K562 (cell line): ENCODE measurements at regions not wholly inside any gene's neighbourhood (a gene's known extent, or its start where the extent isn't known, plus 50 kb on each side); places are given as distances from the start of the nearest gene placed in this dataset.

Experiments
- ATAC-seq: fragments of 200-7000 bp; cut with Tn5 transposase; 3 replicates; pipeline ENCODE4 v1.9.1; 2020; ENCODE audit warnings: moderate library complexity
- BruUV-seq: library from RNA; stranded (reverse); fragments of 400-500 nt; replicated peaks from 2 replicates; lab custom pipeline; 2021; lab: Mats Ljungman, UMichigan
- CTCF ChIA-PET: fragments of 300-600 bp; formaldehyde crosslinking; extraction: SDS; loops from one replicate; lab custom pipeline; 2021; ENCODE audit warnings: low intra/inter-chr PET ratio; lab: Yijun Ruan, JAX
- POLR2A ChIA-PET: fragments of 300-600, 350-650 bp; sonication (Branson Sonifier 250); formaldehyde crosslinking; extraction: SDS; loops from one replicate; lab custom pipeline; 2021; ENCODE audit warnings: antibody characterized with exemption, inconsistent platforms; lab: Yijun Ruan, JAX
- DNase-seq, 4 experiments: peaks; one replicate each; pipeline versions ENCODE4 v3.0.0 to v3.0.0-alpha.2; 2011 to 2018; ENCODE audit warnings: low spot score in 3 of 4, mixed read lengths in 3 of 4; ENCODE audit errors: extremely low read depth in 1 of 4
- FAIRE-seq: peaks from 2 replicates; lab custom pipeline; 2011; peaks lifted over from hg19 to GRCh38; lab: Jason Lieb, UNC
- H2AFZ ChIP-seq: 2 replicates; pipeline ENCODE4 v1.6.0; 2011; ENCODE audit warnings: low read depth, low read length, control low read depth, inconsistent platforms
- H3K27ac ChIP-seq: fragments of 200-600 bp; 3 replicates; pipeline ENCODE4 v1.8.0; 2011; ENCODE audit warnings: low read depth, mild to moderate bottlenecking, control low read depth, inconsistent platforms, low read length, moderate library complexity, mixed read lengths; ENCODE audit errors: extremely low read depth
- H3K27me3 ChIP-seq, 2 experiments: fragments of 300-600 bp in 1 of 2; 2 replicates in 1 of 2; 3 replicates in 1 of 2; pipeline versions ENCODE4 v1.6.0 to v1.8.0; 2011; ENCODE audit warnings: inconsistent platforms in 2 of 2, low read length in 2 of 2, mild to moderate bottlenecking in 1 of 2, mixed read lengths in 1 of 2, moderate library complexity in 1 of 2; ENCODE audit not compliant: control insufficient read depth in 2 of 2, insufficient read depth in 2 of 2
- H3K36me3 ChIP-seq: fragments of 300-600 bp; 3 replicates; pipeline ENCODE4 v1.8.0; 2011; ENCODE audit warnings: mild to moderate bottlenecking, low read length, inconsistent platforms; ENCODE audit not compliant: control insufficient read depth, insufficient read depth
- H3K4me1 ChIP-seq, 2 experiments: fragments of 200-600 bp in 1 of 2; replicated peaks in 1 of 2; 2 replicates in 1 of 2; 3 replicates in 1 of 2; pipeline versions ENCODE4 v1.5.1 to v1.8.0; 2011; ENCODE audit warnings: inconsistent platforms in 2 of 2, low read length in 2 of 2, mild to moderate bottlenecking in 1 of 2, mixed read lengths in 1 of 2, moderate library complexity in 1 of 2; ENCODE audit not compliant: control insufficient read depth in 2 of 2, insufficient read depth in 2 of 2
- H3K4me2 ChIP-seq: 2 replicates; pipeline ENCODE4 v1.6.1; 2011; ENCODE audit warnings: low read length, control low read depth, inconsistent platforms, mixed read lengths; ENCODE audit not compliant: insufficient read depth
- H3K4me3 ChIP-seq: fragments of 200-600 bp; sonication (generic), shearing (Covaris generic); 2 replicates; pipeline ENCODE4 v1.5.1; 2016; ENCODE audit warnings: control low read depth, inconsistent platforms
- H3K79me2 ChIP-seq: fragments of 200-600 bp; 3 replicates; pipeline ENCODE4 v1.8.0; 2011; ENCODE audit warnings: low read length, inconsistent platforms; ENCODE audit not compliant: control insufficient read depth, insufficient read depth
- H3K9ac ChIP-seq, 2 experiments: 2 replicates each; pipeline versions ENCODE4 v1.6.0 to v1.6.1; 2011; ENCODE audit warnings: low read depth in 2 of 2, low read length in 2 of 2, control low read depth in 1 of 2, inconsistent platforms in 1 of 2, mild to moderate bottlenecking in 1 of 2, mixed read lengths in 1 of 2; ENCODE audit not compliant: insufficient read depth in 1 of 2
- H3K9me1 ChIP-seq: one replicate; pipeline ENCODE4 v1.6.0; 2011; ENCODE audit warnings: inconsistent platforms, mild to moderate bottlenecking, low read length, moderate library complexity; ENCODE audit not compliant: control insufficient read depth, insufficient read depth
- H3K9me3 ChIP-seq: replicated peaks from 2 replicates; pipeline ENCODE4 v1.5.1; 2011; ENCODE audit warnings: low read depth, low read length, inconsistent platforms; ENCODE audit not compliant: control insufficient read depth, insufficient read depth
- H4K20me1 ChIP-seq: replicated peaks from 2 replicates; pipeline ENCODE4 v1.6.1; 2011; ENCODE audit warnings: low read length, inconsistent platforms, mixed read lengths; ENCODE audit not compliant: control insufficient read depth, insufficient read depth
- BCL6 ChIP-seq: fragments of 250-450 bp; sonication (Bioruptor Pico); IDR thresholded peaks from 2 replicates; pipeline ENCODE4 v1.4.0; 2020
- FOSL1 ChIP-seq: fragments of 200-800 bp; sonication (Bioruptor generic); conservative IDR thresholded peaks from 2 replicates; pipeline ENCODE4 v1.6.1; 2016; ENCODE audit warnings: missing genetic modification characterization, missing compliant biosample characterization
- ILK ChIP-seq: fragments of 450-650 bp; IDR thresholded peaks from 2 replicates; pipeline ENCODE4 v1.6.1; 2016; ENCODE audit warnings: missing genetic modification characterization, low read depth, mild to moderate bottlenecking, missing compliant biosample characterization, moderate library complexity, borderline replicate concordance
- MAZ ChIP-seq, 2 experiments: fragments of 450-650 bp in 1 of 2; sonication (generic) in 1 of 2; formaldehyde crosslinking; IDR thresholded peaks in 1 of 2; conservative IDR thresholded peaks in 1 of 2; 2 replicates each; pipeline versions ENCODE4 v1.4.0 to v1.5.0; 2020; ENCODE audit warnings: mild to moderate bottlenecking in 1 of 2, missing genetic modification reagents in 1 of 2
- NR2C2 ChIP-seq, 2 experiments: fragments of 200-800 bp in 1 of 2; sonication (Bioruptor generic) in 1 of 2; sonication (generic) in 1 of 2; formaldehyde crosslinking in 1 of 2; IDR thresholded peaks; 2 replicates each; pipeline versions ENCODE4 v1.6.1 to v1.8.0; 2016 to 2022; ENCODE audit warnings: mild to moderate bottlenecking in 1 of 2, missing compliant biosample characterization in 1 of 2, missing genetic modification characterization in 1 of 2, missing genetic modification reagents in 1 of 2
- PRPF4 ChIP-seq: fragments of 200-400 bp; formaldehyde crosslinking; IDR thresholded peaks from one replicate; pipeline ENCODE4 v1.6.1; 2017; ENCODE audit warnings: low read length, low read depth, mild to moderate bottlenecking; ENCODE audit not compliant: insufficient read depth, poor library complexity, severe bottlenecking
- SMAD1 ChIP-seq: fragments of 150-350 bp; IDR thresholded peaks from 2 replicates; pipeline ENCODE4 v1.6.1; 2014; ENCODE audit warnings: low read length, low read depth; ENCODE audit not compliant: partially characterized antibody
- SREBF2 ChIP-seq: sonication (generic); formaldehyde crosslinking; IDR thresholded peaks from 2 replicates; pipeline ENCODE4 v1.4.0; 2020; ENCODE audit warnings: mild to moderate bottlenecking, missing genetic modification reagents
- STAT6 ChIP-seq: sonication (generic); formaldehyde crosslinking; IDR thresholded peaks from 2 replicates; pipeline ENCODE4 v1.8.1; 2023; ENCODE audit warnings: mild to moderate bottlenecking, missing genetic modification reagents
- TEAD1 ChIP-seq, 2 experiments: fragments of 450-650 bp in 1 of 2; sonication (generic) in 1 of 2; formaldehyde crosslinking; IDR thresholded peaks; 2 replicates each; pipeline versions ENCODE4 v1.4.0 to v1.8.0; 2020 to 2022; ENCODE audit warnings: mild to moderate bottlenecking in 2 of 2, missing genetic modification reagents in 1 of 2
- ZNF551 ChIP-seq: fragments of 250-450 bp; sonication (Bioruptor Pico); IDR thresholded peaks from 2 replicates; pipeline ENCODE4 v1.5.0; 2021; ENCODE audit warnings: mild to moderate bottlenecking, moderate library complexity
- WGBS: fragments of 100-300 bp; shearing (Covaris generic); methylation state at CpG from one replicate; pipeline ENCODE4 v1.1.6; 2016; ENCODE audit warnings: low coverage, mixed read lengths; ENCODE audit not compliant: insufficient coverage; ENCODE audit errors: missing lambda C conversion rate; 5-methylcytosine and 5-hydroxymethylcytosine counted together
- in situ Hi-C: fragments of 300-500 bp; cut with MboI; formaldehyde crosslinking; loops from 4 replicates; pipeline ENCODE4 v1.15.0; 2018; ENCODE audit warnings: inconsistent platforms, mixed read lengths
- intact Hi-C: fragments of 100-400 bp; cut with micrococcal nuclease; formaldehyde crosslinking; loops from 2 replicates; pipeline ENCODE4 v1.14.2; 2022

- no peak overlapping the region for H3K9ac ChIP-seq
- FAIRE-seq (no peak), DNase-seq (no peak), ATAC-seq (no peak)
- no peaks in the 10 kb centered on the region for H3K27me3 ChIP-seq
- no peak overlapping the region for H2AFZ ChIP-seq
- no peaks in the 10 kb centered on the region for H4K20me1 ChIP-seq
- WGBS = 3% methylated on average over 2 of the region's 2 CpGs
- in situ Hi-C loops = no loop called here
- TF ChIP-seq PRPF4 = no peak
- no peak for TF ChIP-seq ZNF551 (CRISPR knock-in tag)
- TF ChIP-seq NR2C2 (CRISPR knock-in tag; IDR thresholded peaks at IDR 0.05) = no peak
- TF ChIP-seq NR2C2 (tag; IDR thresholded peaks at IDR 0.05) = no peak
- TF ChIP-seq BCL6 = no peak
- TF ChIP-seq MAZ (CRISPR knock-in tag; conservative IDR thresholded peaks at IDR 0.05 in 1 of 2, IDR thresholded peaks at IDR 0.05 in 1 of 2) = no peak
- no peak for TF ChIP-seq SMAD1
- no peak for TF ChIP-seq STAT6
- TF ChIP-seq SREBF2 = no peak
- TF ChIP-seq FOSL1 (tag) = no peak
- no peak for TF ChIP-seq TEAD1 (CRISPR knock-in tag; IDR thresholded peaks at IDR 0.05)
- TF ChIP-seq ILK (tag) = no peak
- intact Hi-C loops = no loop called here
- H3K36me3 ChIP-seq = no peaks in the 10 kb centered on the region
- no peak overlapping the region for H3K4me3 ChIP-seq
- CTCF ChIA-PET = interaction anchor here (0.6 to 0.7 kb wide), 2 partner anchors 87 to 155 kb away, joined by 3 read pairs; no protein-coding TSS in a partner anchor
- H3K79me2 ChIP-seq = no peaks in the 10 kb centered on the region
- BruUV-seq = no TSS peak
- H3K9me1 ChIP-seq = no peaks in the 10 kb centered on the region
- no peak overlapping the region for H3K4me2 ChIP-seq
- H3K9me3 ChIP-seq = no peaks in the 10 kb centered on the region
- POLR2A ChIA-PET = interaction anchor here (0.5 kb wide), 1 partner anchor 24 kb away, joined by 3 read pairs; no protein-coding TSS in a partner anchor
- H3K27ac ChIP-seq = no peak overlapping the region
- no peaks in the 10 kb centered on the region for H3K4me1 ChIP-seq
Observed at GRCh38 chr2:161097157-161097556, 63.1 kb upstream of the TANK start.
